ENCODE measurements at regions not wholly inside any gene's neighbourhood (a gene's known extent, or its start where the extent isn't known, plus 50 kb on each side); places are given as distances from the start of the nearest gene placed in this dataset.

DNA sequence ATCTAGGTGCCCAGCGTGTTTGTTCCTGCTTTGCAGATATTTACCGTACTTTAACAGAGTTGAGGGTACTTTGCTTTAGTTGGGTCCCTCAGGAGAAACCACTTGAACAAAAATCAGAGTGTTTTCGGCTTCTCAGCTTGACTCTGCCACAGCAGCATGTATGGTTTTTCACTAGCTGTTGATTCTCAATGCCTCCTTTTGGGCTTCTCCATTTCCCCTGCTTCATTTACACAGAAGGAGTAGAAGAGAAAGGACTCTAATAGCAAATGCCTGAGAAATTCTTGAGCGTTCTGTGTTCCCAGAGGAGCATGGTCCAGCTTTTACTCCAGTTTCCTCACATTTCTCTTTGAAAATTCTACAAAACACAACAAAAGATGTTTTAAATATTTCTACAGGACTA is 252.1 kb upstream of the CCDC179 start:
- no peak overlapping the region for H3K4me3 ChIP-seq (ENCODE audit: low read depth, low read length)
- TF ChIP-seq, protein P1, sequence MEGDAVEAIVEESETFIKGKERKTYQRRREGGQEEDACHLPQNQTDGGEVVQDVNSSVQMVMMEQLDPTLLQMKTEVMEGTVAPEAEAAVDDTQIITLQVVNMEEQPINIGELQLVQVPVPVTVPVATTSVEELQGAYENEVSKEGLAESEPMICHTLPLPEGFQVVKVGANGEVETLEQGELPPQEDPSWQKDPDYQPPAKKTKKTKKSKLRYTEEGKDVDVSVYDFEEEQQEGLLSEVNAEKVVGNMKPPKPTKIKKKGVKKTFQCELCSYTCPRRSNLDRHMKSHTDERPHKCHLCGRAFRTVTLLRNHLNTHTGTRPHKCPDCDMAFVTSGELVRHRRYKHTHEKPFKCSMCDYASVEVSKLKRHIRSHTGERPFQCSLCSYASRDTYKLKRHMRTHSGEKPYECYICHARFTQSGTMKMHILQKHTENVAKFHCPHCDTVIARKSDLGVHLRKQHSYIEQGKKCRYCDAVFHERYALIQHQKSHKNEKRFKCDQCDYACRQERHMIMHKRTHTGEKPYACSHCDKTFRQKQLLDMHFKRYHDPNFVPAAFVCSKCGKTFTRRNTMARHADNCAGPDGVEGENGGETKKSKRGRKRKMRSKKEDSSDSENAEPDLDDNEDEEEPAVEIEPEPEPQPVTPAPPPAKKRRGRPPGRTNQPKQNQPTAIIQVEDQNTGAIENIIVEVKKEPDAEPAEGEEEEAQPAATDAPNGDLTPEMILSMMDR (IDR thresholded peaks at IDR 0.05; ENCODE audit: low read depth, low read length), result no peak

DNA sequence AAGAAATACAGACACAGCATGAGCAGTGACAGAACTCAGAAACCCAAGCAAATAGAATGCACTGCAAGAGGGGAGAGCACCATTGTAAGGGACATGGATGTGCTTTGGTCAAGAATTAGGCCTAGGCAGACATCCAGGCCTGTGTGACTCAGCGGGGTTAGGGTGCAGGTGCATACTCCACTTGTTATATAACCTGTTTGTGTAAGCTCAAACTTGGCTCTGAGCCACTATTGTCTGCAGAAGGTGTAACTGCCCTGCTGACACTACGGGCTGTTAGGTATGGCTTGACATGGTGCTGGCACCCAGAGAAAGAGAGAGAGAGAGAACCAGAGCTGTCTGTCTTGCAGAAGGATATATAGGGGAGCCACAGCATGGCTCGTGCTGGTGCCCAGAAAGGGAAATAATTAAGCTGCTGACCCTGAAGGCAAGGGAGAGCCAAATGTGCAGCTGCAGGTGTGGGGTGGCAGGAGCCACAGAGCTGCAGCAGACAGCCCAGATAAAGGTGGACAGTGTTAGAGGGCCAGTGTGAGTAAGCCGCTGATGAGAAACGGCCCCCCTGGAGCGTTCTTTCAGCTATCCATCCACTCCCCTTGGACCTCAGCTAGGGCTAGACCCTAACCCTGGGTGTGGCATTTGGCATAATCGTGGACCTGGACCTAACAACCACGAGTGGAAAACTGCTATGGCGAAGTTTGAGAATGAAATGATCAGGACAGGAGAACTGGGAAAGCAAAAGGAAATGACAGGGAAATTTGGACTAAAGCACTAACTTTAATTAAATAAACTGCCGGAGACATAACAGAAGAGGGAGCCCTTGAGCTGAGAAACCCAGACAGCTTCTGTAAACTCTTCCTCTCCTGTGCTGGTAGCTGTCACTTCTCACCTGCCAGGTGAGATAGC is 253.0 kb upstream of the CCDC179 start:
- H3K4me3 ChIP-seq (ENCODE audit: low read depth, low read length), result no peak overlapping the region
- TF ChIP-seq, protein P1 (IDR thresholded peaks at IDR 0.05; ENCODE audit: low read depth, low read length), result no peak

DNA sequence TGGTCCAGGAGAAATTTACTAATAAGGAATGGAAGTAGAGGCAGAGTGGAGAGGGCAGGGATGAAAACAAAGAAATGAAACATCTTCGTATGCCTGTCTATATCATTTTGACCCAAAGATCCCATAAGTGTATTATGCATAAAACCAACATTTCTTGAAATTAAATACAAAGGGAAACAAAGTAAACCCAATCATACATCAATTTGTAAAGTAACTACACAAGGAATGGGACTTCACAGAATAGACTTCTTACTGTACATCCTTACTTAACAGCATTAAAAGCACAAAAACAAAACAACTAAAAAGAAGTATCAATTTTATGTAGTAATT is 253.6 kb upstream of the CCDC179 start:
- H3K4me3 ChIP-seq (ENCODE audit: low read depth, low read length), result no peak overlapping the region
- TF ChIP-seq, protein P1 (IDR thresholded peaks at IDR 0.05; ENCODE audit: low read depth, low read length), result no peak

DNA sequence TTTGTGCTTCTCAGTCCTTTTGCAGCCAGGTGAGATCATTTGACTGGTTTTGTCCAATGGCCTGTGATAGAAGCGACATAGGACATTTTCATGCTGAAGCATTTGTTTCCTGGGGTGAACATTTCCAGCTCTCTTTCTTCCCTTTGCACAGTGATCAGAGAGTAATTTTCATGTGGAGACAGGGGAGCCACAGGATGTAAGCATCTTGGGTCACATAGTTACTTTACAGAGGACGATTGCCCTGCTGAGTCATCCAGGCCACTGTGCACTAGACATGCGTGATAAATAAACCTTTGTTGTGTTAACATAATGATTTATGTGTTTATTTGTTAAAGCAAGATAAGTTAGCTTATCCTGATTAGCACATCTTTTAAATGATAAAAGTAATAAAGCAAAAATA is 263.5 kb upstream of the CCDC179 start:
- no peak overlapping the region for H3K4me3 ChIP-seq (ENCODE audit: low read depth, low read length)
- TF ChIP-seq, protein P1 (IDR thresholded peaks at IDR 0.05; ENCODE audit: low read depth, low read length), result no peak

DNA sequence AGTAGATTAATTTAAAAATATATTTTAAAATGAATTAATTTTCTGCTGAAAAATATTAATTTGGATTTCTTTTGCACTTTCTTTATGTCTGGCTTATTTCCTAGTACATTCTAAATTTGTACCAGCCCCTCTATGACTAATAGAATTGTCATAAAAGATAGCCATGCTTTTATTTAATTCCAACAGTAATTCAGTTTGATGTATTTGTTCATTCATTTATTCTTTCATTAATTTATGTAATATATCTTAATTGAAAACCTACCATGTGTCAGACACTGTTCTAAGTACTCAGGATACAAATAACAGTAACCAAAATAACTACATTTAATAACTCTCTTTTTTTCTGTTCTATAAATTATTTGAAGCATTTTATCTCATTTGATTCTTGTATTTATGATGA is 264.0 kb upstream of the CCDC179 start:
- TF ChIP-seq, protein P1 (IDR thresholded peaks at IDR 0.05; ENCODE audit: low read depth, low read length), result no peak
- no peak overlapping the region for H3K4me3 ChIP-seq (ENCODE audit: low read depth, low read length)

DNA sequence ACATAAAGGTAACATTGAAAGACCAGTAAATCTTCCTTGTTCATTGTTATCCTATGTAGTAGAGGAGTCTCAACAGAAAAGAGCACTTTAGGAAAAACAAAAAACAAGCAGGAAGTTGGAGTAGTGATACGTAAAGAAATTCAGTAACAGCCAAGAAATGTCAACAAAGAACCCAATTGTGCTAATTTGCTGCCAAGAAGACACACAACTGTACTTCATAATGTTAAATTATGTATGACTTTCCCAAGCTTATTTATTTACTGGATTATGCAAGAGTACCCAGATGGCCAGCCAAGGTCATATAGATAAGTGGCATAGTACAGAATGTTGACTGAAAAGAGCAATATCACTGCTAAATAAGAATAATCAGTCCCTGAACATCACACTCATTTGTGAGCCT is 264.7 kb upstream of the CCDC179 start:
- no peak overlapping the region for H3K4me3 ChIP-seq (ENCODE audit: low read depth, low read length)

DNA sequence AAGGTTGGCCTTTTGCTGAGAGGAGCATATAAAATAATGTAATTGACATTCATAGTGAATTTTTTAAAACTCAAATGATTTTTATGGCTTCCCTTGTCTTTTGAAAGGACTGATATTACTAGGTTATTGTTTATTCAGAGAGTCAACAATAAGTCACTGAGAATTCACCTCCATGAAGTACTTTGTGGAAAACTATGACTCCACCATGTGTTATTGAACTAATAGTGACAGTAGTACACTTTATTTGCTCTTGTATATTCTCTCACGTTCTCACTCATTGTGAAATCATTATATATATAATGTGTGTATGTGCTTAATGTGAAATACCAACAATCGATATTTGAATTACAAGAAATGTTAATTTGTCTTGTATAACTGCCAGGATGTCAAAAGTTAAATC is 267.4 kb upstream of the CCDC179 start:
- TF ChIP-seq, protein P1 (IDR thresholded peaks at IDR 0.05; ENCODE audit: low read depth, low read length), result no peak
- no peak overlapping the region for H3K4me3 ChIP-seq (ENCODE audit: low read depth, low read length)

More for the DNA sequence above, 264.7 kb upstream of the CCDC179 start:
- TF ChIP-seq, protein P1 (IDR thresholded peaks at IDR 0.05; ENCODE audit: low read depth, low read length), result no peak
